ENCODE measurements at regions not wholly inside any gene's neighbourhood (a gene's known extent, or its start where the extent isn't known, plus 50 kb on each side); places are given as distances from the start of the nearest gene placed in this dataset.

DNA sequence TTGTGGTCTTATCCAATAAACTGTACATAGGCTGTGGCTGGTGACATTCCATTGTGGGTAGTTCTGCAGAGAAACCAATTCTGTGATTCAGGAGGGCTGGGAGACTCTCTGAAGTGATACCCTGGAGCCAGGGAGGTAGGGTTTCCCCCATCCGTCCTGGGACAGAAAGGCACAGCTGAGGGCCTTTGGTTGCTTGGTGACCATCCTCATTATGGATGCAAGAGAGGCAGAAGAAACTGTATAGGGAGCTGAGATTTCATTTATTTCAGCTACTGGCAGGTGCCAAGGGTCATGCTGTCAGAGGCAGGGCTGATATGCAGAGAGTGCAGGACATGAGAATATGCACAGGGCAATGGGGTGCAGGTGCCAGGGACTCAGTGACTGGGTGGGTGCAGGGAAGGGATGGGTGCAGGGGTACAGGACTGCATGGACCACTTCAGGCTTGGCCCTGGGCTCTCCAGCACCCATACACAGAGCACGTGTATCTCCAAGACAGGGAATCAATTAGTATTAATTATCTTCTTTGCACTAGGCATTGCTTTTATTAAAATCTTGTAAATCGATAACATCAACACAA is 236.5 kb downstream of the ICE1 start:
- POLR2A ChIA-PET = no interaction called here
- no peaks in the 10 kb centered on the region for H3K36me3 Mint-ChIP-seq (ENCODE audit: low read depth)
- ATAC-seq (no peak), DNase-seq (no peak)
- peaks cover 14% of the 10 kb centered on the region for H3K27me3 Mint-ChIP-seq
- no peak for TF ChIP-seq CTCF (IDR thresholded peaks at IDR 0.05)
- no peaks in the 10 kb centered on the region for H3K9me3 Mint-ChIP-seq
- no peak overlapping the region for H3K27ac Mint-ChIP-seq
- CTCF ChIA-PET = no interaction called here
- no peak overlapping the region for H3K4me3 Mint-ChIP-seq
- H3K4me1 Mint-ChIP-seq (ENCODE audit: low read depth) = no peaks in the 10 kb centered on the region
- intact Hi-C loops (cut with micrococcal nuclease) = no loop called here

DNA sequence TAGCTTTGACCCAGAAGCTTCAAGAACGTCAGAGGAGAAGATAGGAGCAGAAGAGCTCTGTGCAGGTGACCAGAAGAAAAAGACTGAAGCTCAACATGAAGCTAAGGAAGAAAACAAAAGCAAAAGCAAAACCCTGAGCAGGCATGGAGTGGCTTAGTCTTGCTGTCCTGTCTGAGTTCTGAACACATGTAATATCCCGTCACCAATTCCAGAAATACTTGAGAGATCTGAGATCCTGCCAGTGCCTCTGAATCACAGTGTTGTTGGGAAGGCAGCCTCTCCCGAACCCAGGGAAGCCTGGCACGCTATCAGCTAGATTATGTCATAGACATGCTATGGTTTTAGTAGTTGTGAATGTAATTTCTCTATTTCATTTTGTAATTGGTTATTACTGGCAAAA is 235.7 kb downstream of the ICE1 start:
- CTCF ChIA-PET = no interaction called here
- Mint-ChIP-seq H3K27ac (no peak overlapping the region), H3K36me3 (ENCODE audit: low read depth) (no peaks in the 10 kb centered on the region), H3K9me3 (no peaks in the 10 kb centered on the region), H3K27me3 (peaks cover 12% of the 10 kb centered on the region), H3K4me1 (ENCODE audit: low read depth) (no peaks in the 10 kb centered on the region), H3K4me3 (no peak overlapping the region)
- ATAC-seq (no peak), DNase-seq (no peak)
- intact Hi-C loops (cut with micrococcal nuclease) = no loop called here
- POLR2A ChIA-PET = no interaction called here
- TF ChIP-seq CTCF (IDR thresholded peaks at IDR 0.05) = no peak

DNA sequence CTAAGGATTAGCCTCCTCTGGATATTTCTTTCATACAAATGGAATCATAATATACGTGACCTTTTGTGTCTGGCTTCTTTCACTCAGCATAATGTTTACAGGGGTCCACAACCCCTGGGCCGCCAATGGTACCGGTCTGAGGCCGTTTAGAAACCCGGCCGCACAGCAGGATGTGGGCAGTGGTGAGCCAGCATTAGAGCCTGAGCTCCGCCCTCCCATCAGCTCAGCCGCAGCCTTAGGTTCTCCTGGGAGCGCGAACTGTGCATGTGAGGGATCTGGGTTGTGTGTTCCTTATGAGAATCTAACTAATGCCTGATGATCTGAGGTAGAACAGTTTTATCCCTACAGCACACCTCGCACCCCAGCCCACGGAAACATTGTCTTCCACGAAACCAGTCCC is 229.7 kb downstream of the ICE1 start:
- no peak overlapping the region for H3K27ac Mint-ChIP-seq
- no peak overlapping the region for H3K4me3 Mint-ChIP-seq
- H3K27me3 Mint-ChIP-seq = no peaks in the 10 kb centered on the region
- no peak for TF ChIP-seq CTCF (IDR thresholded peaks at IDR 0.05)
- ChIA-PET CTCF (no interaction called here), POLR2A (no interaction called here)
- no peaks in the 10 kb centered on the region for H3K36me3 Mint-ChIP-seq (ENCODE audit: low read depth)
- DNase-seq = no peak
- no peaks in the 10 kb centered on the region for H3K4me1 Mint-ChIP-seq (ENCODE audit: low read depth)
- intact Hi-C loops (cut with micrococcal nuclease) = no loop called here
- no peaks in the 10 kb centered on the region for H3K9me3 Mint-ChIP-seq
- no peak for ATAC-seq

- Mint-ChIP-seq H3K36me3 (ENCODE audit: low read depth) (no peaks in the 10 kb centered on the region), H3K27me3 (no peaks in the 10 kb centered on the region), H3K9me3 (no peaks in the 10 kb centered on the region), H3K4me3 (no peak overlapping the region), H3K4me1 (ENCODE audit: low read depth) (no peaks in the 10 kb centered on the region), H3K27ac (no peak overlapping the region)
- ATAC-seq (no peak), DNase-seq (no peak)
- CTCF ChIA-PET = no interaction called here
- POLR2A ChIA-PET = no interaction called here
- TF ChIP-seq CTCF (IDR thresholded peaks at IDR 0.05) = no peak
- intact Hi-C loops (cut with micrococcal nuclease) = no loop called here
These were observed 228.5 kb downstream of the ICE1 start for GRCh38 chr5:5650949-5651348.

GRCh38 chr5:5650242-5650641 is 227.8 kb downstream of the ICE1 start:
- TF ChIP-seq CTCF (IDR thresholded peaks at IDR 0.05) = no peak
- H3K27ac Mint-ChIP-seq = no peak overlapping the region
- intact Hi-C loops (cut with micrococcal nuclease) = no loop called here
- no peaks in the 10 kb centered on the region for H3K4me1 Mint-ChIP-seq (ENCODE audit: low read depth)
- H3K4me3 Mint-ChIP-seq = no peak overlapping the region
- DNase-seq (no peak), ATAC-seq (no peak)
- CTCF ChIA-PET = no interaction called here
- no peaks in the 10 kb centered on the region for H3K27me3 Mint-ChIP-seq
- no peaks in the 10 kb centered on the region for H3K36me3 Mint-ChIP-seq (ENCODE audit: low read depth)
- POLR2A ChIA-PET = no interaction called here
- H3K9me3 Mint-ChIP-seq = no peaks in the 10 kb centered on the region

Data from activated CD8-positive, alpha-beta T cell treated with anti-CD3 and anti-CD28 coated beads for 36 hours (primary cell).